H1 (cell line): ENCODE measurements at regions not wholly inside any gene's neighbourhood (a gene's known extent, or its start where the extent isn't known, plus 50 kb on each side); places are given as distances from the start of the nearest gene placed in this dataset.
A peak's percentile ranks its signal among the peaks of the same experiment; 100 is the strongest.

Experiments
- CTCF ChIA-PET: fragments of 300-600 bp; sonication (Branson Sonifier 250); formaldehyde crosslinking; loops from one replicate; lab custom pipeline; 2021; ENCODE audit not compliant: partially characterized antibody; lab: Charles Lee
- POLR2A ChIA-PET: fragments of 300-600 bp; sonication (Branson Sonifier 250); formaldehyde crosslinking; loops from one replicate; lab custom pipeline; 2021; ENCODE audit warnings: inconsistent platforms; ENCODE audit not compliant: partially characterized antibody; lab: Charles Lee
- DNase-seq, 2 experiments: peaks; one replicate each; pipeline versions ENCODE4 v3.0.0 to v3.0.0-alpha.2; 2010 to 2022; ENCODE audit warnings: low spot score in 2 of 2, low read depth in 1 of 2, mixed read lengths in 1 of 2
- FAIRE-seq: peaks from 2 replicates; lab custom pipeline; 2011; peaks lifted over from hg19 to GRCh38; lab: Jason Lieb, UNC
- H2AFZ ChIP-seq: 2 replicates; pipeline ENCODE4 v1.8.1; 2012; ENCODE audit warnings: low read length, inconsistent platforms
- H2AK5ac ChIP-seq: 2 replicates; pipeline ENCODE4 v1.6.1; 2013; ENCODE audit warnings: low read depth, low read length
- H2BK120ac ChIP-seq: replicated peaks from 2 replicates; pipeline ENCODE3; 2013; ENCODE audit warnings: low read depth, low read length, inconsistent platforms
- H2BK12ac ChIP-seq: 2 replicates; pipeline ENCODE4 v1.6.1; 2013; ENCODE audit warnings: low read depth, low read length
- H2BK15ac ChIP-seq: 2 replicates; pipeline ENCODE4 v1.6.1; 2013; ENCODE audit warnings: low read length
- H2BK20ac ChIP-seq: 2 replicates; pipeline ENCODE4 v1.6.1; 2013; ENCODE audit warnings: low read length
- H2BK5ac ChIP-seq: 2 replicates; pipeline ENCODE4 v1.6.1; 2013; ENCODE audit warnings: low read depth, low read length
- H3K14ac ChIP-seq: 2 replicates; pipeline ENCODE4 v1.6.1; 2013; ENCODE audit warnings: inconsistent platforms; ENCODE audit not compliant: insufficient read length
- H3K18ac ChIP-seq: 2 replicates; pipeline ENCODE4 v1.6.1; 2013; ENCODE audit warnings: low read length; ENCODE audit errors: extremely low read depth
- H3K23ac ChIP-seq: 2 replicates; pipeline ENCODE4 v1.6.1; 2013; ENCODE audit warnings: inconsistent platforms; ENCODE audit not compliant: insufficient read length
- H3K23me2 ChIP-seq: 2 replicates; pipeline ENCODE4 v1.6.1; 2013; ENCODE audit warnings: low read depth, low read length
- H3K27ac ChIP-seq: 2 replicates; pipeline ENCODE4 v1.6.1; 2011; ENCODE audit warnings: low read depth, low read length, inconsistent platforms
- H3K27me3 ChIP-seq, 4 experiments: replicated peaks in 1 of 4; 1 replicate in 1 of 4; 2 replicates in 3 of 4; pipeline versions ENCODE4 v1.6.1 to v1.8.1; 2011 to 2013; ENCODE audit warnings: low read length in 3 of 4, mild to moderate bottlenecking in 3 of 4, inconsistent platforms in 2 of 4, mixed read lengths in 2 of 4, moderate library complexity in 1 of 4; ENCODE audit not compliant: control insufficient read depth in 3 of 4, insufficient read depth in 3 of 4; ENCODE audit errors: extremely low read depth in 1 of 4
- H3K36me3 ChIP-seq, 4 experiments: 2 replicates each; pipeline versions ENCODE4 v1.6.1 to v1.8.1; 2011 to 2013; ENCODE audit warnings: mild to moderate bottlenecking in 4 of 4, low read length in 3 of 4, moderate library complexity in 2 of 4, control low read depth in 1 of 4, inconsistent platforms in 1 of 4; ENCODE audit not compliant: insufficient read depth in 4 of 4, control insufficient read depth in 2 of 4
- H3K4ac ChIP-seq: replicated peaks from 2 replicates; pipeline ENCODE3; 2013; ENCODE audit warnings: low read length, low read depth, mixed read lengths, inconsistent platforms; ENCODE audit not compliant: insufficient read length
- H3K4me1 ChIP-seq, 4 experiments: replicated peaks in 1 of 4; 1 replicate in 1 of 4; 2 replicates in 3 of 4; pipeline versions ENCODE4 v1.6.1 to v1.8.1; 2011 to 2013; ENCODE audit warnings: low read length in 3 of 4, inconsistent platforms in 2 of 4, mixed read lengths in 1 of 4; ENCODE audit not compliant: insufficient read depth in 4 of 4, control insufficient read depth in 3 of 4
- H3K4me2 ChIP-seq, 2 experiments: 2 replicates each; pipeline versions ENCODE4 v1.6.1 to v1.8.1; 2011 to 2013; ENCODE audit warnings: low read depth in 2 of 2, low read length in 2 of 2, control low read depth in 1 of 2, inconsistent platforms in 1 of 2, mild to moderate bottlenecking in 1 of 2; ENCODE audit not compliant: insufficient read depth in 1 of 2
- H3K4me3 ChIP-seq, 4 experiments: fragments of 200-600, 300-600 bp in 1 of 4; sonication (generic), shearing (Covaris generic), sonication (Bioruptor Twin) in 1 of 4; 2 replicates each; pipeline versions ENCODE4 v1.5.1 to v1.8.1; 2011 to 2016; ENCODE audit warnings: low read length in 4 of 4, low read depth in 3 of 4, control low read depth in 2 of 4, inconsistent platforms in 2 of 4, mild to moderate bottlenecking in 2 of 4, mixed read lengths in 1 of 4, moderate library complexity in 1 of 4; ENCODE audit not compliant: insufficient read depth in 2 of 4; ENCODE audit errors: extremely low read depth in 1 of 4
- H3K56ac ChIP-seq: replicated peaks from 2 replicates; pipeline ENCODE3; 2013; ENCODE audit warnings: low read depth, mild to moderate bottlenecking, mixed read lengths, low read length, inconsistent platforms; ENCODE audit not compliant: insufficient read length
- H3K79me1 ChIP-seq: 2 replicates; pipeline ENCODE4 v1.6.1; 2013; ENCODE audit warnings: low read depth, low read length, control low read depth
- H3K79me2 ChIP-seq, 2 experiments: 2 replicates each; pipeline versions ENCODE4 v1.6.1 to v1.8.1; 2012 to 2013; ENCODE audit warnings: low read length in 2 of 2, mild to moderate bottlenecking in 2 of 2, inconsistent platforms in 1 of 2; ENCODE audit not compliant: insufficient read depth in 2 of 2, control insufficient read depth in 1 of 2
- H3K9ac ChIP-seq, 4 experiments: replicated peaks in 1 of 4; 1 replicate in 1 of 4; 2 replicates in 3 of 4; pipeline versions ENCODE4 v1.6.1 to v1.8.1; 2011 to 2013; ENCODE audit warnings: low read depth in 3 of 4, low read length in 3 of 4, control low read depth in 2 of 4, mild to moderate bottlenecking in 2 of 4, moderate library complexity in 2 of 4, inconsistent platforms in 1 of 4; ENCODE audit errors: extremely low read depth in 1 of 4
- H3K9me3 ChIP-seq, 2 experiments: 2 replicates each; pipeline versions ENCODE4 v1.6.1 to v1.8.1; 2012 to 2013; ENCODE audit warnings: mild to moderate bottlenecking in 2 of 2, moderate library complexity in 2 of 2, control low read depth in 1 of 2, inconsistent platforms in 1 of 2, low read depth in 1 of 2, low read length in 1 of 2, mixed read lengths in 1 of 2; ENCODE audit not compliant: insufficient read depth in 2 of 2
- H4K20me1 ChIP-seq, 2 experiments: replicated peaks in 1 of 2; 2 replicates each; pipeline versions ENCODE3 to v1.8.1; 2011 to 2013; ENCODE audit warnings: inconsistent platforms in 2 of 2, low read length in 2 of 2, mild to moderate bottlenecking in 1 of 2; ENCODE audit not compliant: insufficient read depth in 2 of 2, control insufficient read depth in 1 of 2
- H4K5ac ChIP-seq: 2 replicates; pipeline ENCODE4 v1.6.1; 2013; ENCODE audit warnings: low read length, low read depth, mixed read lengths, inconsistent platforms; ENCODE audit not compliant: insufficient read length
- H4K8ac ChIP-seq: 2 replicates; pipeline ENCODE4 v1.8.0; 2013; ENCODE audit warnings: mild to moderate bottlenecking, moderate library complexity, low read length, inconsistent platforms; ENCODE audit not compliant: insufficient read depth; ENCODE audit errors: extremely low read depth
- H4K91ac ChIP-seq: replicated peaks from 2 replicates; pipeline ENCODE3; 2013; ENCODE audit warnings: low read length, mixed read lengths, inconsistent platforms; ENCODE audit not compliant: insufficient read length
- BACH1 ChIP-seq: IDR thresholded peaks from 2 replicates; pipeline ENCODE4 v1.6.1; 2012; ENCODE audit warnings: low read length, improper control_type of control experiment
- CBX8 ChIP-seq: fragments of 300-800, 300-1000 bp; sonication (generic); IDR thresholded peaks from 2 replicates; pipeline ENCODE4 v1.7.1; 2016; ENCODE audit warnings: low read depth, low read length, borderline replicate concordance
- EGR1 ChIP-seq: IDR thresholded peaks from 2 replicates; pipeline ENCODE4 v1.6.1; 2011; ENCODE audit warnings: low read depth, low read length, borderline replicate concordance
- EZH2 ChIP-seq: fragments of 200-600 bp; sonication (generic); IDR thresholded peaks from 2 replicates; pipeline ENCODE4 v1.7.1; 2012; ENCODE audit warnings: low read depth, mild to moderate bottlenecking, moderate library complexity, low read length, inconsistent platforms; ENCODE audit not compliant: severe bottlenecking
- HDAC6 ChIP-seq: IDR thresholded peaks from one replicate; pipeline ENCODE4 v1.7.1; 2012; ENCODE audit warnings: low read depth, mild to moderate bottlenecking, inconsistent platforms, low read length, moderate library complexity
- JUND ChIP-seq: IDR thresholded peaks from 2 replicates; pipeline ENCODE4 v1.6.1; 2011; ENCODE audit warnings: mild to moderate bottlenecking, improper control_type of control experiment, low read length
- RNF2 ChIP-seq: fragments of 200-900, 300-1000 bp; sonication (generic); IDR thresholded peaks from 2 replicates; pipeline ENCODE4 v1.7.1; 2016; ENCODE audit warnings: borderline replicate concordance, low read depth, mild to moderate bottlenecking, antibody characterized with exemption, low read length; ENCODE audit not compliant: poor library complexity, severe bottlenecking; ENCODE audit errors: missing control alignments
- SUZ12 ChIP-seq: fragments of 200-600 bp; sonication (generic); IDR thresholded peaks from 2 replicates; pipeline ENCODE4 v1.6.1; 2012; ENCODE audit warnings: mild to moderate bottlenecking, inconsistent platforms, low read length, moderate library complexity, mixed read lengths
- WGBS, 2 experiments: shearing (Covaris generic) in 1 of 2; methylation state at CpG; one replicate each; pipeline versions ENCODE4 v1.1.6 to v1.1.7; 2013 to 2015; ENCODE audit warnings: low lambda C conversion rate in 2 of 2, mixed read lengths in 2 of 2, inconsistent platforms in 1 of 2, low coverage in 1 of 2, missing lambda C conversion rate in 1 of 2; ENCODE audit not compliant: insufficient replicate concordance in 2 of 2, insufficient coverage in 1 of 2, insufficient read length in 1 of 2; ENCODE audit errors: extremely low coverage in 1 of 2, missing lambda C conversion rate in 1 of 2; 5-methylcytosine and 5-hydroxymethylcytosine counted together

DNA sequence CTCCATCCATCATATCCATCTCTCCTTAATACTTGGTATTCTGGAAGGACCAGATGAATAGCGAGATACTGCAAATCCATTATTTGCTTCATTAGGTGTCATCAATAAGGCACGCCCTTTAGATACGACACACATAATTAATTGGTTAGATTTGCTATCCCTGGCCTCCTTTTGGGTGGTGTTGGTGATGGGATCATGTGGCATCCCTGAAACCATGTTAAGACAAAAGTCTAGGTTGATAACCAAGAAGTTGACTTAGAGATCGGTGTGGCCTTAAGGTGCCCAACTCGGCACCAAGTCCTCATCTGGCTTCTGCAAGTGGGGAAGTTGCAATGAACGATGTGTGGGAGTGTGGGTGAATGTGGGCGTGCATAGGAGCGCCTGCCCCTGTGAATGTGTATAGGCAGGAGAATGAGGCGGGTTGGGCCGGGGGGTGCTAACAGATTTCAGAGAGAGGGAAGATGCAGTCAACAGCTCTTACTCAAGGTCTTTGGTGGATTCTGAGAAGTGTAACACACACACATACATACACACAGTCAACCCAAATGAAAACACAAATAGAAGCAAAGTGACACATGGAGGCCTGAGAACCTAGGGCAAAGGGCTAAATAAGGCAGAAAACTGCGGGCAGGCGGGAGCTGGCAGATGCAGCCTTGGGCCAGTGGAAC, 415.7 kb upstream of the ESRRG start:
- Histone ChIP-seq H3K9ac (no peak overlapping the region), H3K56ac (no peak overlapping the region), H4K91ac (no peak overlapping the region), H3K79me2 (no peaks in the 10 kb centered on the region), H2BK15ac (no peak overlapping the region), H3K4me1 (peaks cover 11 to 33% (median 19%) of the 10 kb centered on the region in 4 experiments), H2AFZ (no peak overlapping the region), H3K4me2 (peak overlapping the region; percentile 73 to 88), H2BK20ac (no peak overlapping the region), H3K23me2 (peaks cover 25% of the 10 kb centered on the region; the same call in 1 of the 2 replicates), H2BK12ac (no peak overlapping the region), H4K20me1 (peaks cover 0 to 6% of the 10 kb centered on the region in 2 experiments), H3K4ac (no peak overlapping the region), H3K4me3 (peak overlapping the region; percentile 6 to 63 (median 20); a peak in 4 of 8 replicates), H3K9me3 (no peaks in the 10 kb centered on the region), H3K27me3 (peaks cover 47 to 80% (median 67%) of the 10 kb centered on the region in 4 experiments), H4K8ac (no peak overlapping the region), H3K79me1 (no peaks in the 10 kb centered on the region), H4K5ac (no peak overlapping the region), H2AK5ac (no peak overlapping the region), H2BK120ac (no peak overlapping the region), H2BK5ac (no peak overlapping the region; the same call in 1 of the 2 replicates), H3K14ac (no peak overlapping the region), H3K23ac (no peak overlapping the region), H3K36me3 (no peaks in the 10 kb centered on the region), H3K18ac (no peak overlapping the region), H3K27ac (no peak overlapping the region)
- TF ChIP-seq CBX8 (0 out of 2 replicates have a peak, but pooled peaks have one; percentile 57), EZH2 (peak; percentile 92), EGR1 (no peak), JUND (no peak), SUZ12 (peak; percentile 96), BACH1 (no peak), RNF2 (peak; percentile 84), HDAC6 (no peak)
- DNase-seq: peak in 1 of 2 experiments; percentile 47
- FAIRE-seq: no peak
- 21% methylated on average over 12 of the region's 12 CpGs; no CpG with 5 or more reads in 1 of the 2 experiments for WGBS, 2 experiments
- ChIA-PET CTCF (interaction anchor here (0.7 kb wide), 1 partner anchor 596 kb away, joined by 3 read pairs; no protein-coding TSS in a partner anchor), POLR2A (no interaction called here)
